Fibroblast of upper back skin (primary cell): ENCODE measurements at regions not wholly inside any gene's neighbourhood (a gene's known extent, or its start where the extent isn't known, plus 50 kb on each side); places are given as distances from the start of the nearest gene placed in this dataset.

Experiments used
- DNase-seq: peaks from one replicate; pipeline ENCODE4 v3.0.0-alpha.2; 2013

DNA sequence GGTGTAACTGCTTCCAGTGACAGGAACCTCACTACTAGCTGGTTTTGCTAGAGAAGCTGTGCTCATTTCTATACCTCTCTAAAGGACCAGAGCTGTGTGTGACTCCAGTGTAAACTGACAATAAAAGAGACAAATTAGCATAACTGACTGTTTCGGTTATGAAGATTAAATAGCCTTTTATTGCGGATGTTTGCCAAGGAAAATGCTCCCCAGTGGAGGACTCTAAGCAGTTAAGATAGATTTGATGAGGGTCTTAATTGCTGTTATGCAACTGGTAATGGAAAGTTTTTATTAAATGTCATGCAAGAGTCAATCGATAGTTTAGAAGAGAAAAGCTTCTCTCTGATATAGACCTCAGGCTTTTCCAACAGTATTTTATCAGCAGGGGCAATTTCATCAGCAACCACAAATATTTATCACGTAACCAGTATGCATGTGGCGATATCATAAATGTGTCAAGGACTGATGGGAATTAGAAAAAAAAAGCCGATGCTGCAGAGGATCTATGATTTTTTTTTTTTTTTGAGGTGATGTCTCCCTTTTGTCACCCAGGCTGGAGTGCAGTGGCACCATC is 275.2 kb upstream of the DMAC1 start:
- no peak for DNase-seq

DNA sequence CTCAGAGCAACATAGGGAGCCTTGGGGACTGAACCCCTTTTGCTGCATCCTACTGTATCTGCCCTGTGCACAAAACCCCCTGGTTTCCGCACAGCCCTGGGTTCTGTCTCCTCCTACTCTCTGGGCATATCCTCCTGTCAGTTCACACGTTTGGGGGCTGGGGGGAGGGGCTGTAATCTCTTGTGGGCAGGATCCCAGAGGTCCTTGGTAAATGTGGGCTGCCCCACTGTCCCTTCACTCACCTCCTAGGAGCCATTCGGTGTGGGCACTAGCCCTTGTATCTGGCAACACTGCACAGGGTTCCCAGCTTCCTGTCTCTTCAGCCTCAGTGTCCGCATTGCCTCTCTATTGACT is 271.8 kb upstream of the DMAC1 start:
- no peak for DNase-seq

- DNase-seq: no peak
Measured at GRCh38 chr9:8070779-8071444, 271.3 kb upstream of the DMAC1 start.

DNA sequence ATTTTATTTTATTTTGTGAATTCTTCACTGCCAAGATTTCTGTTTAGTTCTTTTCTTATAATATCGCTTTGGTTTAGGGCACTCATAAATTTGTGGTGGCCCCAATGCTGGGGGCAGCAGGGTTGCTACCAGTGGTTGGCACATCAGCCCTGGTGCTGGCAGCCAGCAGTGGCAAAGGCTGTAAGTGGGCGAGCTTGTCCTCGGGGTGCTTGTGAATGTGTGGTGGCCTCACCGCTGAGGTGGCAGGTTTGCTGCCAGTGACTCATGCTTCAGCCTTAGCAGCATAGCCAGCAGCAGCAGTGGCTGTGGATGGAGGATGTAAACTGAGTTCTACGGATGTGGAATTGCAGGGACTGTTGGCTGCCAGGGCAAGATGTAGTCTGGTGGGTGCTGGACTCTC is 262.9 kb upstream of the DMAC1 start:
- no peak for DNase-seq

GRCh38 chr9:8053501-8053900 is 253.9 kb upstream of the DMAC1 start:
- DNase-seq: no peak

DNA sequence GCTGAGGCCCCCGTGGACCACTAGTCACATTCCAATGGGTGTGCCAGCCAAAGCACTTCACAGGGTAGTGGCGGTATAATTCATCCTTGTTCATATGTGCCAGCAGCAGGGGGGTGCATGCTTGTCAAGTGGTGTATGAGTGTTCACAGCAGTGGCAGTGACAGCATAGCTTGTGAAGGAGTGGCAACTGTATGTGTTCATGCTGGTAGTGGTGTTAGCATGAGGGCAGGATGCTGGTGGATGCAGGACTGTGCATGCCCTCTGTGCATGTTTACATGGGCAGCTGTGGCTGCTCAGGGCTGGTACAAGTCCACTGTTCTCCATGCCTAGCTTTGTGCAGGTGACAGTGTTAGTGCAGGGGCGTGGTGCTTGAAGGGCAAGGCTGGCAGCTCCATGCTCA is 253.4 kb upstream of the DMAC1 start:
- no peak for DNase-seq

GRCh38 chr9:8037745-8038144 is 238.2 kb upstream of the DMAC1 start:
- no peak for DNase-seq

- no peak for DNase-seq
Measured at GRCh38 chr9:8036914-8037524, 237.4 kb upstream of the DMAC1 start.

DNA sequence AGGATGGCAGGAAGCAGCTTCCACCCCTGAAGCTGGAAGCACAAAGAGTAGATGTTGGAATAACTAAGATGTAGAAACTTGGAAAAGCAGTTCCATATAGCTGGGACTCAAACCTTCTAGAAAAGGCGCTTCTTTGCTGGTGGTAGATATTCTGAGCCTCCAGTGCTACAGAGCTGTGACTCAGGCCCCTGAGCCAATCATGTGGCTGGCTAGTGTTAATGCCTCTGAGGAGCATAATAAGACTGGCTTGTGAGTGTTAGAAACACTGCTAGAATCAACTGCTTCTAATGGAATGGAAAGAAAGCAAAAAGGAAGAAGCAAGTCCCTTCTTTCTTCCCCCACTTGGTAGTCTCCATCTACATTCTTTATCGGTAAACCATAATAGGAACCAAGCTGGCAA is 234.2 kb upstream of the DMAC1 start:
- DNase-seq: no peak

GRCh38 chr9:8030095-8030494 is 230.5 kb upstream of the DMAC1 start:
- peak; percentile 16 for DNase-seq

GRCh38 chr9:8027351-8027750 is 227.8 kb upstream of the DMAC1 start:
- no peak for DNase-seq

- peak; percentile 15 for DNase-seq
Measured at GRCh38 chr9:8025551-8025950, 226.0 kb upstream of the DMAC1 start.

- no peak for DNase-seq
Measured at GRCh38 chr9:8020186-8020585, 220.6 kb upstream of the DMAC1 start.

GRCh38 chr9:8019636-8020035 is 220.1 kb upstream of the DMAC1 start:
- DNase-seq: no peak

GRCh38 chr9:8014997-8015682 is 215.6 kb upstream of the DMAC1 start:
- peak; percentile 9 for DNase-seq

DNA sequence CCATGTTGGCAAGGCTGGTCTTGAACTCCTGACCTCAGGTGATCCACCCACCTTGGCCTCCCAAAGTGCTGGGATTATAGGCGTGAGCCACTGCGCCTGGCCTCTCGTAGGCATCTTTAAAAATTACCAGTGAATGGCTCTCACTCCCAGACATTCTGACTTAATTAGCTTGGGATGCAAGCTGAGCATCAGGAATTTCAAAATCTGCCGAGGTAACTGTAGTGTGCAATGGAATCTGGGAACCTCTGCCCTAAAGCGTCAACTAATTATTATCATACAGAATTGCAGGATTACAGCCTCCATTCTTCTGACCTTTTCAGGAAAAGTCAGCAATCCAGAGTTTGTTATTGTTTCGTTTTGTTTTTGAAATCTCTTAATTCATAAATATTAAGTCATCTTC is 213.4 kb upstream of the DMAC1 start:
- DNase-seq: peak; percentile 54

- no peak for DNase-seq
Measured at GRCh38 chr9:8011974-8012373, 212.4 kb upstream of the DMAC1 start.

DNA sequence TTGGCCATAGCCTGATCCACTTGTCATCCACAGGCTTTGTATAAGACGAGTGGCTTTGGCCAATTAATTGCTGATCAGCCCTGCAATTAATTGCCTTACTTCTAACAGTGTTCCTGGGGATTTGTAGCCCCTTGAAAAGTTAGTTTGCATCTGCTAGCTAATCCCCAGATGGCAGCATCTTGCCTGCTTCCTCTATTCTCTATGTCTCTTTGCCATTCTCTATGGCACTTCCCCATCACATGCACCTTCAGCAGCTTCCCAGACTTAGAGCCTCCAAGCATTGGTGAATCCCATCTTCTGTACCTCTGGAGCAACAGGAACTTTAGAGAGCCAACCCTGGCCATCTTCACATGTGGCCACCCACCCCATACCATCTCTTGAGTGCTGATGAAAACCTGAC is 197.0 kb upstream of the DMAC1 start:
- DNase-seq: no peak

- no peak for DNase-seq
Measured at GRCh38 chr9:7988644-7989280, 189.2 kb upstream of the DMAC1 start.

DNA sequence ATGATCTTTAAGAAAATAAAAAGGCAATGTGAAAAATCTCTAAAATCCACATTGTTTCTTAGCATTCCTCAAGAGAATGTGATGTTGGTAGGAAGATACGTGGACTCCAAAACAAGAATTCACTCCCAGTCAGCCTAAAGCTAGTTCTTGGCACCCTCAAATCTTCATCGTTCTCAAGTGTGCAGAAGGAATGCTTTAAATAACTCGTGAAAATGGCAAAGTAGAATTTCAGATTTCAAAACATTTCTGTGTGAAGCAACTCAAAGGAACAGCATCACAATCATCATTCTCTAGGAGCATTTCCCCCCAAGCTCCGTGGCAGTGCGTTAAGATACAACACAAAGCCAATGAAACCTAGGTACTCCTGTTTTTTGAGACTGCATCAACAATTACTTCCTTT is 185.1 kb upstream of the DMAC1 start:
- no peak for DNase-seq

DNA sequence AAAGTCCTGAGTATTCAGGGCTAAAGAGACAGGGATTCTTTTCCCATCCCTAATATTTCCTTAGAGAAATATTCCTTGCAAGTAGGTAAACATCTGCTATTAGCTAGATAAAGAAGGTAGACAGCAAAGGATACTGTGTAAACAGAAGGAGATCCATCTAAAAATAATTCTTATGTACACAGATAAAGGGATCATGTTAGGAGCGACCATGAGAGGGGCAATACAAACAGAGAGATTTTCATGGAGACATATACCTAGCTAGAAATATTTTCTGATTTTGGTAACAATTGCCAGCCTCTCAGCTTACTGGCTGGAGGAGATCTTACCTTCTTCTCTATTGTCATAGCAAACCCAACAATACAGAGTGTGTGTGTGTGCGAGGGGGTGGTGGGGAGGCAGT is 184.6 kb upstream of the DMAC1 start:
- DNase-seq: no peak

GRCh38 chr9:7983490-7983889 is 183.9 kb upstream of the DMAC1 start:
- DNase-seq: no peak

DNA sequence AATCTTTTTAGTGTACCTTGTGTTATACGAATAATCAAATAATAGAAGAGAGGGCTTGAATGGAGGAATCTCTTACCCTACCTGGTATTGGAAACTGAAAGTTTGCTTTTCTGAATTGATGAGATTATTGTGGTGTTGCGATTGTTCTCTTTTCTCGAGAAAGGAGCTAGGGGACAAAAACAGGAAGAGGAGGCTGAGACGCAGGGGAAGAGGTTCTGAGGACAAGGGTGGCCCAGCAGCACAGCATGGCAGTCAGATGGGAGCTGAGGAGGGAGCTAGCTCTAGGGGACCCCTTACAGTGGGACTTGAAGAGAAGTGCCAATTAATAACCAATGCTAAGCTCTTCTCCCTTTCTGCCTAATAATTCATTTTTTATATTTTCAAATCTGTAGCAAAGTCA is 183.3 kb upstream of the DMAC1 start:
- DNase-seq: no peak
